Gastrocnemius medialis (tissue), 4 donors: ENCODE measurements at regions not wholly inside any gene's neighbourhood (a gene's known extent, or its start where the extent isn't known, plus 50 kb on each side); places are given as distances from the start of the nearest gene placed in this dataset.

Experiments used
- POLR2A ChIP-seq, 2 donors: fragments of 450-650 bp; IDR thresholded peaks; one replicate each; pipeline ENCODE4 v1.6.1; 2017; ENCODE audit warnings: antibody characterized with exemption in 2 of 2, mild to moderate bottlenecking in 2 of 2, moderate library complexity in 2 of 2
- TF ChIP-seq, protein P1 (sequence below), 5 experiments: fragments of 450-650 bp in 3 of 5; fragments of 200-600 bp in 2 of 5; sonication (generic) in 2 of 5; IDR thresholded peaks in 4 of 5; conservative IDR thresholded peaks in 1 of 5; 1 replicate in 4 of 5; 2 replicates in 1 of 5; pipeline ENCODE4 v1.5.1; 2016 to 2019; ENCODE audit warnings: antibody characterized with exemption in 5 of 5, mild to moderate bottlenecking in 3 of 5, moderate library complexity in 3 of 5

DNA sequence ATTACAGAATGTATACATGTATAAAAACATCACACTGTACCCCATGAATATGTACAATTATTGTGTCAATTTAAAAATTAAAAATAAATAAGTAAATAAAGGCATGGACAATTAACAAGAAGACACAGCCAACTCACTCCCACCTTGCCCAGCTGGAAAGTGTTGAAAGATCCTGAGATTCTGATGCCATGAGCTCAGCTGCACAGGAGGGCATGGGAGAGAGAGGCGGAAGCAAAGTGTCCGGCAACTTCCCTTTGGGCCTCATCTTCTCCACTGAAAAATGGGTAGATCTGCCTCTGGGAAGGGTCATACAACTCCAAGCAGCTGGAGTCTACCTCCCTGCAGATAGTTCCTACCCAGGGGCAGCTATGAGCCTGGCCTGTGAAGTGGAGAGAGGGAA is 277.3 kb downstream of the UACA start:
- TF ChIP-seq, protein P1, sequence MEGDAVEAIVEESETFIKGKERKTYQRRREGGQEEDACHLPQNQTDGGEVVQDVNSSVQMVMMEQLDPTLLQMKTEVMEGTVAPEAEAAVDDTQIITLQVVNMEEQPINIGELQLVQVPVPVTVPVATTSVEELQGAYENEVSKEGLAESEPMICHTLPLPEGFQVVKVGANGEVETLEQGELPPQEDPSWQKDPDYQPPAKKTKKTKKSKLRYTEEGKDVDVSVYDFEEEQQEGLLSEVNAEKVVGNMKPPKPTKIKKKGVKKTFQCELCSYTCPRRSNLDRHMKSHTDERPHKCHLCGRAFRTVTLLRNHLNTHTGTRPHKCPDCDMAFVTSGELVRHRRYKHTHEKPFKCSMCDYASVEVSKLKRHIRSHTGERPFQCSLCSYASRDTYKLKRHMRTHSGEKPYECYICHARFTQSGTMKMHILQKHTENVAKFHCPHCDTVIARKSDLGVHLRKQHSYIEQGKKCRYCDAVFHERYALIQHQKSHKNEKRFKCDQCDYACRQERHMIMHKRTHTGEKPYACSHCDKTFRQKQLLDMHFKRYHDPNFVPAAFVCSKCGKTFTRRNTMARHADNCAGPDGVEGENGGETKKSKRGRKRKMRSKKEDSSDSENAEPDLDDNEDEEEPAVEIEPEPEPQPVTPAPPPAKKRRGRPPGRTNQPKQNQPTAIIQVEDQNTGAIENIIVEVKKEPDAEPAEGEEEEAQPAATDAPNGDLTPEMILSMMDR (IDR thresholded peaks at IDR 0.05 in 4 of 5, conservative IDR thresholded peaks at IDR 0.05 in 1 of 5) = no peak
- no peak for TF ChIP-seq POLR2A (IDR thresholded peaks at IDR 0.05)
